Skeletal muscle satellite cell (primary cell): ENCODE measurements at regions not wholly inside any gene's neighbourhood (a gene's known extent, or its start where the extent isn't known, plus 50 kb on each side); places are given as distances from the start of the nearest gene placed in this dataset.

Experiments used
- H3K27me3 ChIP-seq: 2 replicates; pipeline ENCODE4 v1.7.0; 2013; ENCODE audit warnings: low read length; ENCODE audit not compliant: control insufficient read depth, insufficient read depth
- H3K36me3 ChIP-seq: 2 replicates; pipeline ENCODE4 v1.7.0; 2013; ENCODE audit warnings: mild to moderate bottlenecking, control low read depth, low read length; ENCODE audit not compliant: insufficient read depth
- H3K4me1 ChIP-seq: 2 replicates; pipeline ENCODE4 v1.7.0; 2013; ENCODE audit warnings: low read length; ENCODE audit not compliant: control insufficient read depth, insufficient read depth
- H3K4me2 ChIP-seq: 2 replicates; pipeline ENCODE4 v1.7.0; 2013; ENCODE audit warnings: mild to moderate bottlenecking, low read length
- H3K4me3 ChIP-seq: 2 replicates; pipeline ENCODE4 v1.7.0; 2013; ENCODE audit warnings: low read length
- H3K9ac ChIP-seq: 2 replicates; pipeline ENCODE4 v1.7.0; 2013; ENCODE audit warnings: mild to moderate bottlenecking, low read depth, low read length, moderate library complexity
- H3K9me3 ChIP-seq: replicated peaks from 2 replicates; pipeline ENCODE4 v1.7.0; 2013; ENCODE audit warnings: mild to moderate bottlenecking, control low read depth, low read length

DNA sequence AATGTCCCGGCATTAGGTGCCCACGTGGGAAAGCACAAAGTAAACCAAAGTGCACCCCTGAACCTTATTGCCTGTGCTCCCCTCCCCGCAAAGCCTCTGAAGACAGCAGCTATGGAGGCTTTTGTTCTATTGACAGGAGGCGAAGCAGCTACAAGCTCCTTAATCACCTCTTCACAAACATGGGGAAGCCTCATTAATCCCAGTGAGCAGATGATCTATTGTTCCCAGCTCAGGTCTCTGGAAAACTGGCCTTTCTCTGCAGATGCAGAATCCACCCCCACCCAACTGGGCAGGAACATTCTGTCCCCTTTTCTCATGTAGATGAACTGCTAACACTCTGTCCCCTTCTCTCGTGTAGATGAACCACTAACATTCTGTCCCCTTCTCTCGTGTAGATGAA lies 190.5 kb upstream of the CSF3R start:
- Histone ChIP-seq H3K27me3 (no peaks in the 10 kb centered on the region), H3K9me3 (no peaks in the 10 kb centered on the region), H3K9ac (no peak overlapping the region), H3K4me1 (no peaks in the 10 kb centered on the region), H3K4me2 (no peak overlapping the region), H3K4me3 (no peak overlapping the region), H3K36me3 (no peaks in the 10 kb centered on the region)

DNA sequence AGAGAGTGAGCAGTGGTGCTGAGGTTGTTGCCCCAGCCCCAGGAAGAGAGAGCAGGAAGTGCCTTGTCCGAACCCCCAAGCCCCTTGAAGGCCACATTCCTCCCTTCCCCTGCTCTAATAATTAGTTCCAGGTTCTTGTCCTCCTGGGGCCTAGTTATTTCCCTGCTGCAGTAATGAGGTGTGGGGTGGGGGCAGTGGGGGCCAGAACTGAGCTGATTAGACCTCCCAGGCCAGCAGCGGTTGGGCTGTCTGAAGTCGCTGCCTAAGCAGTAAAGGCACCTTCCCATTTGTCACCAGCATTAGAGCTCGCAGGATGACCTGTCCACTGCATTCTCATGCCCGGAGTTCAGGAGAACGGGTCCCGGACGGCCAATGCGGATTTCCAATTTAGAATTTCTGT lies 186.5 kb upstream of the CSF3R start:
- Histone ChIP-seq H3K4me2 (no peak overlapping the region), H3K9me3 (no peaks in the 10 kb centered on the region), H3K36me3 (no peaks in the 10 kb centered on the region), H3K4me1 (no peaks in the 10 kb centered on the region), H3K9ac (no peak overlapping the region), H3K27me3 (no peaks in the 10 kb centered on the region), H3K4me3 (no peak overlapping the region)

DNA sequence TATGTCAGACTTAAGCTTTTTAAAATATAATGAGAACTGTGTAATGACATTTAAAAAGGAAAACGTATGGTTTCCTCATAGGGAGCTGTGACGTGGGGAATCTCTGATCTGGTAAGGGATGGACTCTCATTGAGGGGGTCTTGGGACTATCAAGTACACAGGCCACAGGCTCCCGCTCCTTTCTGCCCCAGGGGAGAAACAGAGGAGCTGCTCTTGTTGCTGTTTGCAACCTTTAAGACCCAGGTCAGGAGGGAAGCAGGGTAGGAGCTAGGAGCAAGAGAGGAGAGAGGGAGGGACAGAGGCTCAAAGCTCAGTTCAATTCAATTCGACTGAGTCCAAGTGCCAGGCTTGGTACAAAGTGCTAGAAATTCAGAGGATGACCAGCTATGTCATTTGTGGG lies 185.1 kb upstream of the CSF3R start:
- no peaks in the 10 kb centered on the region for H3K36me3 ChIP-seq
- H3K4me1 ChIP-seq: no peaks in the 10 kb centered on the region
- H3K27me3 ChIP-seq: no peaks in the 10 kb centered on the region
- no peaks in the 10 kb centered on the region for H3K9me3 ChIP-seq
- no peak overlapping the region for H3K4me3 ChIP-seq
- H3K4me2 ChIP-seq: no peak overlapping the region
- H3K9ac ChIP-seq: no peak overlapping the region

DNA sequence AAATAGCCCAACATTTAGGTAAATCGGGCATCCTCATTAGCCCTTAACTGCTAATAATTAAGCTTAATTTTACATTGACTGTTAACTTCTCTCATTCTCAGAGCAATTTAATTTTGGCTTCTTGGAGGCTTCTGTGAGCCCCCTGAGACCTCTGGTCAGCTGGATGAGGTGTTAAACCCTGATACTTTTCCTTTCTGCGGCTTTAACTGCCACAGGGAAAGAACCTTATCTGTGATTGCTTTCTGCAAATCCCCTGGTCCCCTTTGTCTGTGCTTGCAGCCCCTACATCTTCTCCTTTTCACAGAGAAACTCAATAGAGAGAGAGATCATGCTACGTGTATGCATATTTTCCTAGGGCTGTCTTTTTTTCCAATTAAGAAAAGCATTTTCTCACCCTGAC lies 184.5 kb upstream of the CSF3R start:
- Histone ChIP-seq H3K27me3 (no peaks in the 10 kb centered on the region), H3K9me3 (no peaks in the 10 kb centered on the region), H3K9ac (no peak overlapping the region), H3K4me3 (no peak overlapping the region), H3K36me3 (no peaks in the 10 kb centered on the region), H3K4me1 (no peaks in the 10 kb centered on the region), H3K4me2 (no peak overlapping the region)

DNA sequence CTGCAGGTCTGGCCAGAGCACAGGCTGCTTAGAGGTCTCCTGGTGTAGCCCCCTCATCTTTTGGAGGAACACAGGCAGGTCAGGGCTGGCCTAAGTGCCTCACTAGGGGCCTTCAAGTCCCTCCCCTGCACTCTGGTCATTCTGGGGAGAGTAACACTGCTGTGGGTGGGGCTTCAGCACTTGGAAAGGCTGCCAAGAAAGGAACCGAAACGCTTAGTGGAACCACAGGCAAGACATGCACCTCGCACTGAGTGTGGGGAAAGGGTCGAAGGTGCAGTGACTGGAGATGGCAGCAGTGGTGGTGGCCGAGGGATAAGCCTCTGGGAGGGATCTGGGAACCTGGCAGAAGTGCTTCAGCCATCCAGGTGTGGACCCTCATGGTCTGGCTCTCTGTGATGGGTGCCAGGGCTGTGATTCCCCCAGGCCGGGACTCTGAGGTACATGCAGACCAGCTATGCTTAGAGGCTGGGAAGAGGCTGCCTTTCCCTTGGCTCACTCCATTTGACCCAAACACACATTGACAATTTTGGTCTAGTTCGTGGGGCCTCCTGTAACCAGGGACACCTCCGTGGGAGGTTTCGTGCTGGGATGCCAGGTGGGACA lies 182.9 kb upstream of the CSF3R start:
- Histone ChIP-seq H3K4me1 (no peaks in the 10 kb centered on the region), H3K9ac (no peak overlapping the region), H3K4me3 (no peak overlapping the region), H3K27me3 (no peaks in the 10 kb centered on the region), H3K9me3 (no peaks in the 10 kb centered on the region), H3K36me3 (no peaks in the 10 kb centered on the region), H3K4me2 (no peak overlapping the region)

DNA sequence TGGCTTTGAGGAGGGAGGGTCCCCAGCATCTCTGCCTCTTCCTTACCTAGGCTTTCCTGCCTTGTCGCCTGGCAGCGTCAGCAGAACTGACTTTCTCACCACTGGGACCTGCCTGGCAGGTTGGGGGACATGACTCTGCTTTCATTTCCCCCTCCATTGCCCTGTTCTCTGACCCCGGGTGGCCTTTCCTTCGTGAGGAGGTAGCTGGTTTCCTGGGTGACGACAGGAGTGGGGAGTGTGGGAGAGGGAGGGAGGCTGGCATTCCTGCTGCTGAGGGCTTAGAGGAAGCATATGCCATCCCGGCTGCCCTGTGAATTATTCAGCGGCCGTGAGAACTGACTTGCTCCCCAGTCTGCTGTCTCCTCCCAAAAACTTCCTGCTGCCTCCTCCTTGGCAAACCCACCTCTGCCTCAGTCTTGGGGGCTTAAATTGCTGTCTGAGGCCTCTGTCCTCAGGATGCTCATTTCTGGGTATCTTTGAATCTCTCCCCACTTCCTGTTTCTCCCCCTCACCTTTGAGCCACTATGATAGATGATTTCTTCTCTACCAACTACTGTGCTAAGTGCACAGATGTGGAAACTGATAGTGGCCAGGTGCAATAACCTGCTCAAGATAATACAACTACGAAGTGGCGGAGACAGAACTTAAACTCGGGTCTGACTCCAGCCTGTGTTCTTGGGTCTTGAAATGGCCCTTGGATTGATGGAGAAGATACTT lies 182.0 kb upstream of the CSF3R start:
- Histone ChIP-seq H3K9ac (no peak overlapping the region), H3K36me3 (no peaks in the 10 kb centered on the region), H3K4me3 (no peak overlapping the region), H3K27me3 (no peaks in the 10 kb centered on the region), H3K9me3 (no peaks in the 10 kb centered on the region), H3K4me2 (no peak overlapping the region), H3K4me1 (no peaks in the 10 kb centered on the region)

DNA sequence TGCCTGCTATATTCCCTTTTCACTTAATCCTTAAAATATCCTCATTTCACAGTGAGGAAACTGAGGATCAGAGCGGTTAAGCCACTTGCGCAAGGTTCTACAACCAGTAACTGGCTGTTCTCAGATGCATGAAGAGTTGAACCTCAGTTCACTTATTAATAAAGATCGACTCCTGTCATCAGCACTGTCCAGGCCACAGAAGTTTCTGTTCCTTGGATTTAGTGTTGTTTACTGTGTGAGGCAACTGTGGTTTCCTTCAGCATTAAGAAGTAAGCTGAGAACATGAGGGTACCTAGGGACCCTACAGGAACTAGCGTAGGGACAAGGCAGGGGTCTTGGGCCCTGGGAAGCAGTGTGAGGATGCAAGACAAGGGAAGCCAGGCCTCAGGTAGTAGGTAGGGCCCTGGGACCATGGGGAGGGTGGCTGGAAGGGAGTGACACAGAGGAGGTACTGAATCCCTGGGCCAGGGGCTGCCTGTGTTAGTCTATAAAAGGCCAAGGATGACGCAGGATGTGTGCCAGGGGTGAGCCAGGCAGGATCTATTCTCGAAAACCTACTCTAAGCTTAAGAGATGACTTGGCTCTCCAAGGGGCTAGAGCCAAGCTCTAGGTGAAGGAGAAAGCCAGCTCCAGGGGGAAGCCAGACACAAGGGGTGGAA lies 181.2 kb upstream of the CSF3R start:
- Histone ChIP-seq H3K9me3 (no peaks in the 10 kb centered on the region), H3K27me3 (no peaks in the 10 kb centered on the region), H3K9ac (no peak overlapping the region), H3K36me3 (no peaks in the 10 kb centered on the region), H3K4me2 (no peak overlapping the region), H3K4me3 (no peak overlapping the region), H3K4me1 (no peaks in the 10 kb centered on the region)

DNA sequence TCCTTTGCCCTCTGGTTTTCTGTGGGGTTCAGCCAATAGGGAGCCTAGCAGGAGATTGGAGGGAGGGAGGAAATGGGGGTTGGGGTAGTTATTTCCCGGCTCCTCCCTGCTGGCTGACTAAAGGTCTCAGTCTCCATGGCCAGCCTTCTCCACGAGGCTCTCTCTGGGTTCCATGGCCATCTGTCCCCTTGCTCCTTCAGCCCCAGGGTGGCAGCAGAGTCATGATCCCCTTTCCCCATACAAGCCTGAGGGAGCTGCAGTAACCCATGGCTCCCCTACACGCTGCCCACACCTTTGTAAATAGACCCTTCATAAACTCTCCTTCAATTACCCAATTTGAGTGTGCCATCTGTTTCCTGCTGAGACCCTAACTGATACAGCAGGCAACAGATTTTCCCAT lies 176.1 kb upstream of the CSF3R start:
- H3K36me3 ChIP-seq: no peaks in the 10 kb centered on the region
- no peak overlapping the region for H3K4me3 ChIP-seq
- H3K9me3 ChIP-seq: no peaks in the 10 kb centered on the region
- no peak overlapping the region for H3K4me2 ChIP-seq
- peaks cover 4% of the 10 kb centered on the region for H3K27me3 ChIP-seq
- H3K4me1 ChIP-seq: no peaks in the 10 kb centered on the region
- H3K9ac ChIP-seq: no peak overlapping the region

DNA sequence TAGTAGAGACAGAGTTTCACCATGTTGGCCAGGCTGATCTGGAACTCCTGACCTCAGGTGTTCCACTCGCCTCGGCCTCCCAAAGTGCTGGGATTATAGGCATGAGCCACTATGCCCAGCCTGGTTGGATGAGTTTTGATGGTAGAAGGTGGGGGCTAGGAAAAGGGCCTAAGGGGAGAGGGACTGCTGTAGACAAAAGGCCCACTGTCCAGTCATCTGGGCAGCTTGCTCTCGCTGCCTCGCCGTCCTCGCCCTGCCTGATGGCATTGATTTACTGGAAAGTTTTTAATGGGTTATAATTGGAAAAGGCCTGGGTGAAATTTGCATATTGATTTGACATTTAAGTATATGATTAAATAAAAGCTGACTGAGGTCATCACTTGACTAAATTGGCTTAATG lies 175.1 kb upstream of the CSF3R start:
- H3K9me3 ChIP-seq: no peaks in the 10 kb centered on the region
- no peaks in the 10 kb centered on the region for H3K4me1 ChIP-seq
- no peak overlapping the region for H3K9ac ChIP-seq
- no peak overlapping the region for H3K4me3 ChIP-seq
- peaks cover 4% of the 10 kb centered on the region for H3K27me3 ChIP-seq
- H3K36me3 ChIP-seq: no peaks in the 10 kb centered on the region
- H3K4me2 ChIP-seq: no peak overlapping the region

DNA sequence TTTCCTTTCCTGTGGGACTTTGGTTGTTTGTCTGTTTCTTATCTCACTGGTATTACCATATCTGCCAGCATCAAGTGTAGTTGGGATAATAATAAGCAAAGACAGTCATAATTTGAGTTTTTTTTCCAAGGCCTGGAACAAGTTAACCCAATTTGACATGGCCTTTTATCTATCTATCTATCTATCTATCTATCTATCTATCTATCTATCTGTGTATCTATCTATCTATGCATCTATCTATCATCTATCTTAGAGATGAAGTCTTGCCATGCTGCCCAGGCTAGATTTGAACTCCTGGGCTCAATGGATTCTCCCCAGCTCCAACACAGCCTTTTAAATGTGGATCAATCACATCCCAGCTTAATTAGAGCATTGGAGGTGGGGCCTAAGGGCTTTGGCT lies 174.1 kb upstream of the CSF3R start:
- Histone ChIP-seq H3K4me3 (no peak overlapping the region), H3K9ac (no peak overlapping the region), H3K4me2 (no peak overlapping the region), H3K9me3 (no peaks in the 10 kb centered on the region), H3K4me1 (no peaks in the 10 kb centered on the region), H3K27me3 (peaks cover 4% of the 10 kb centered on the region), H3K36me3 (no peaks in the 10 kb centered on the region)

DNA sequence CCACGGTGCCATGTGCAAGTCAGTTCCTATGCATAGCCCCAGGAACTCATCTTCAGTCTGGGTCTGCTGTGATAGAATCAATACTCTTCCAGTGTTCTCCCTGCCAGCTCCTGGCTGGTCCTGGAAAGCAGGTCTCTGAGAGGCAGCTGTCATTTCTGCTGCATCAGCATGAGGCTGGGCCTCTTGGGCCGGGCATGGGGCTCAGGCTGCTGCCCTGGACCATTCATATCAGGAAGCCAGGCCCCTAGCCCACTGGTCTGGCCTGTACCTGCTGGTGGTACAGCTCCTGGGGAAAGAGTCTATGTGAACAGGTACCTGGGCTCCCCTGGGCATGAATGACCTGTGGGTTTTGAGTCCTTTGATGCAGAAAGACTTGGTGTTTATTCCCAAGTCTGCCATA lies 173.6 kb upstream of the CSF3R start:
- Histone ChIP-seq H3K4me1 (no peaks in the 10 kb centered on the region), H3K4me3 (no peak overlapping the region), H3K36me3 (no peaks in the 10 kb centered on the region), H3K9me3 (no peaks in the 10 kb centered on the region), H3K27me3 (peaks cover 4% of the 10 kb centered on the region), H3K9ac (no peak overlapping the region), H3K4me2 (no peak overlapping the region)

DNA sequence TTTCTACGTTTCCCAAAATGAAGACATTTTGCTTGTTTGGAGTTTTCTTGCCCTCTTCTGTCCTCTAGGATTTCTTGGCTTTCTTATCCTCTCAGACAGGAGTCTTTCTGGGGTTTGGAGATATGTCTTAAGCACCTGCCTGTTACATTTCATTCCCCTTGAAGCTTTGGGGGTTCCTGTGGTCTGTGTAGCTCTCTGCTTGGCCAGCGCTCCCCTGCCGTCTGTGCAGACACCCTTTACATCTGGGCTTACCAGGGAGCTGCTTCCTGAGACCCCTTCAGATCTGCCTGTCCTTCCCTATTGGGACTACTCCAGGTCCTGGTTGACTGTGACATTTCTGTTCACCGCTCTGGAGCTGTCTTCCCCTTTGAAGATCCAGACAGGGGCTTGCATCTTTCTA lies 171.9 kb upstream of the CSF3R start:
- peaks cover 4% of the 10 kb centered on the region for H3K27me3 ChIP-seq
- H3K4me2 ChIP-seq: no peak overlapping the region
- no peaks in the 10 kb centered on the region for H3K4me1 ChIP-seq
- H3K36me3 ChIP-seq: no peaks in the 10 kb centered on the region
- no peak overlapping the region for H3K4me3 ChIP-seq
- no peaks in the 10 kb centered on the region for H3K9me3 ChIP-seq
- no peak overlapping the region for H3K9ac ChIP-seq
